Kidney tubule cell (primary cell): ENCODE measurements at regions not wholly inside any gene's neighbourhood (a gene's known extent, or its start where the extent isn't known, plus 50 kb on each side); places are given as distances from the start of the nearest gene placed in this dataset.
"Not testable (repeated sequence)": the region's sequence is repeated elsewhere in the genome, so short reads cannot be mapped to it uniquely, and the experiment has no call there.

Experiments
- DNase-seq: peaks from one replicate; pipeline ENCODE4 v3.0.0-alpha.2; 2018; ENCODE audit warnings: low spot score

DNA sequence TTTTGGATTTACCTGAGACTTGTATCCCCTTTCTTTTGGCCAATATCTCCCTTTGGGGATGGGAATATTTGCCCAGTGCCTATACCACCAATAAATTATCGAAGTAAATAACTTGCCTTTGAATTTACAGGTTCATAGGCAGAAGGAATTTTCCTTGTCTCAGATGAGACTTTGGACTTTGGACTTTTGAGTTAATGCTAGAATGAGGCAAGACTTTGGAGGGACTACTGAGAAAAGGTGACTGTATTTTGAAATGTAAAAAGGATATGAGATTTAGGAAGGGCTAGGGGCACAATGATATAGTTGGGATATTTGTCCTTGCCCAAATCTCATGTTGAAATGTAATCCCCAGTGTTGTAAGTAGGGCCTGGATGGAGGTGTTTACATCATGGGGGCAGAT lies 384.5 kb upstream of the GHITM start:
- DNase-seq: no peak

DNA sequence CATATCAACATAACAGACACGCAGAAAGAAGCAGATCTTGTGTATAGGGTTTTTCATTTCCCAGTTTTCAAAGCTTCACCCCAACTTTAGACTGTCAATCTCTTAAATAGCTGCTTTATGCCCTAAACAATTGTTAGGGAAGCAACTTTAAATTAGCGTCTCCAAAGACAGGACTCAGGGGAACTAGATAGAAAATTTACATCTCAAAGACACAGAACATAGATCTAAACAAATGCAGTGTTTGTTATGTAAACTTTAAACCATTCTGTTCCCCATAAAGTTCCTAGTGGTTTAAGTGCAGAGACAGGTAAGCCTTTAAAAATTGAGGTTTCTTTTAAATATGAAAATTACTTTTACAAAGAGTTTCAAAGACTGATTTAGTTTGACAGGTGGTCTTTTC lies 379.2 kb upstream of the GHITM start:
- DNase-seq: no peak

DNA sequence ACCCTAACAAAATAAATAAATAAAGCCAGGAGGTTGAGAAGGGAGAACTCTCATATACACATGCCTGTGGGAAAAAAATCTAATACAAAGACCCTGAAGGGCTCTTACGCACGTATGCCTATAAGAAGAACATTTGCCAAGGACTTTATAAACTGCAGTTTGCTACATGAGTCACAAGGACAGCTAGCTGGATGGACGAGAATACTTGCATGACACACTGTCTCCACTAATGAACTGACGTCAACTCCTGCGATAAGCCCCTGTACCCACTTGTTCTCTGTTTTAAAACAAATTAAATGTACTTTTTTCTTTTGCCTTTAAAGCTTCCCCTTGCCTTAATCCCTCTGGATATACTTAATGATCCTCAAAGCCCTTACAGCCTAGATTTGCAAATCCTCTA lies 374.6 kb upstream of the GHITM start:
- no peak for DNase-seq

DNA sequence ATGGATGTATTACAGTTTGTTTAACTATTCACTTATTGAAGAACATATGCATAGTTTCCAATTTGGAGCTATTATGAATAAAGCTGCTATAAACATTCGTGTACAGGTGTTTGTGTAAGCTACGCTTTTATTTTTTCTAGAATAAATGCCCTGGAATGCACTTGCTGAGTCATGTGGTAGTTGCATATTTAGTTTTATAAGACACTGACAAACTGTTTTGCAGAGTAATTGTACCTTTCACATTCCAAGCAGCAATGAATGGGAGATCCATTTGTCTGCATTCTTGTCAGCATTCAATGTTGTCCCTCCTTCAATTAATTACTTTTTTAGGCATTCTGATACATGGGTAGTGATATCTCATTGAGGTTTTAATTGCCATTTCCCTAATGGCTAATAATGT lies 373.6 kb upstream of the GHITM start:
- no peak for DNase-seq

DNA sequence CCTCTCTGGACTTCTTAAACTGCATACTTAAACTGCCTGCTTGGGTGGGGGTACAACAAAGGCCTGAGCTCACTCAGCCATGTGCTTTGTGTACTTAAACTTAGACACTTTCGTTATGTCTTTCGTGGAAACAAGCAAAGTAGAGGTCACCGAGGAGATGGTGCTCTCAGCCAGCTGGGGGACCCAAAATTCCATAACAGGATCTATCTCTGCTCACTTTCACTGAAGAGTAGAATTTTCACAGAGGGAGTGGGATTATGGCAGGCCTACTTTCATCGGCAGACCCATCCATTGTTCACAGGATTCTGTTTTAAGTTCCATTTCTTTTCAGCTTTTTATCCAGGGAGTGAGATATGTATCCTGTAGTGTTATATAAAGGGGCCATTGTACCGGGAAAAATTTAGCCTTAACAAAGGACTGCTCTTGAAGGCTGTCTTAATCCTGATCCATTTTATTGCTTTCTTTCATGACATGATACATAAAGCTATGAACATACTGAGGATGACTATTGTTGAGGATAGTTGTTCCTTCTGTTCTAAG lies 370.0 kb upstream of the GHITM start:
- no peak for DNase-seq

DNA sequence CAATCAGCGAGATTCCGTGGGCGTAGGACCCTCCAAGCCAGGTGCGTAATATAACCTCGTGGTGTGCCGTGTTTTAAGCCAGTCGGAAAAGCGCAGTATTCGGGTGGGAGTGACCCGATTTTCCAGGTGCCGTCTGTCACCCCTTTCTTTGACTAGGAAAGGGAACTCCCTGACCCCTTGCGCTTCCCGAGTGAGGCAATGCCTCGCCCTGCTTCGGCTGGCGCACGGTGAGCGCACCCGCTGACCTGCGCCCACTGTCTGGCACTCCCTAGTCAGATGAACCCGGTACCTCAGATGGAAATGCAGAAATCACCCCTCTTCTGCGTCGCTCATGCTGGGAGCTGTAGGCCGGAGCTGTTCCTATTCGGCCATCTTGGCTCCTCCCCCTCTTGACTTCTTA lies 352.6 kb upstream of the GHITM start:
- not testable (repeated sequence) for DNase-seq

DNA sequence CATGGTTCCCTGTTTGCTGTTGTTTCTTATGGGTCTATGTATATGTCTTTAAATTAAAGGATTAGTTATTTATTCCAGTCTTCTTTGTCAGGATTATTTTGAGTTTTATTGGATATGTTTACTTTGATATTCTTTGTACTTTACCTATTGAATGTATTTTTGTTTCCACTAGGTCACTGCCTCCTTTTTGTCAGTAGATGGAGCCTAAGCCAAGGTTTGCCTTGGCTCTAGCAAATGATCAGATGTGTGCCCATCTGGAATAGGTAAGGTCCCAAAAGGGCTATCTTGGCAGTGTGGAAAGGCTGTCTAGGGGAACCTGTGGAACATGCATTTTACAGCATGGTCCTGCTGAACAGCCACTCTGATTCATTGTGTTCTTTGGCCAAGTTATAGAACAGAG lies 337.3 kb upstream of the GHITM start:
- DNase-seq: no peak

DNA sequence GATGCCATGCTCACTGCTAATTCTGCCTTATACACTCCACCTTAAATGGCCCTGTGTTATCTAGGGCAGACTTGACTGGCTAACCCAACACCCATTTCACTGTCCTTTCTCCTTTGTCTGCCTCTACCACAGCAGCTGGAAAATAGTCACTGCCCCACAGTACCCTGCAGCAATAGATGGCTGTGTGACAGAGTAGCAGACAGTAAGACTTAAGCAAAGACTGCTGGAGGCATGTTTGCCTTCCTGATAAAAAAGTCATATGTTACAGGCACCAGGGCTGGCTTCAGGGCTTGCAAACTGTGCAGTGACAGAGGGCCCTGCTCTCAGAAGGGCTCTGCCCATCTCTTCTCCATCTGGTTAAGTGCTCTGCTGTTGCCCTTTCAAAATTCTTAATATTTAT lies 332.6 kb upstream of the GHITM start:
- DNase-seq: no peak

DNA sequence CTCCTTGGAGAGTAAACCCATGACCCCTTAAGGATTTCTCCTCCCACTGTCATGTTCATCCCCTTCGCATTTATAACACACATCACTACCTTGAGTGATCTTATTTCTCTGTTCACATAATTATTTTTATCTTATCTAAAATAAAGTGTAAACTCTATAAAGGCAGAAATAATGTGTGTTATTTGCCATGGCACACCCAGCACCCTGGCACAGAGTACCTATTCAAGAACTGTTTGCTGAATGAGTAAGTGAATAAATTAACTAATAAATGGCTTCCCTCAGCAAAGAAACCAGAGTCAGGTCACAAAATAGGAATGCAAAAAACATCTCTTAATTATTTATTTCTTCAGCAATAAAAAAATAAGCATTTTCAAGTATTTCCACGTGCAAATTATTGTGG lies 330.3 kb upstream of the GHITM start:
- DNase-seq: no peak

DNA sequence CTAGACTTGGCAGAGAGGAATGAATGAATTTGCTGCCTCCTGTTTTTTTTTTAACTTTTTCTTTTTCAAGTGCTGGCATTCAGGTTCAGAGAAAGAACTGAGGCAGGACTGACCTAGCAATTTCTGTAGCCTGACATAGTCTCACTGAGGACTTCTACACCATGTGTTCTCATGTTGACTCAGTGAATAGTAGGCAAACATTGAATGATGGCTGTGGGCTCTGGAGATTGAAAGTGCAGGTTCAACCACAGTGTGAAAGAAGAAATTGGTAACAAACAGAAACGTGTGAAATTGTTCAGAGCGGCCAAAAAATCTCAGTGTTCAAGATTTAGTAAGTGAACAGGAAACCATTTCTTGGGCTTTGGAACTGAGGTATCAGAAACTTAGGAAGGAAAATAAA lies 322.4 kb upstream of the GHITM start:
- no peak for DNase-seq

DNA sequence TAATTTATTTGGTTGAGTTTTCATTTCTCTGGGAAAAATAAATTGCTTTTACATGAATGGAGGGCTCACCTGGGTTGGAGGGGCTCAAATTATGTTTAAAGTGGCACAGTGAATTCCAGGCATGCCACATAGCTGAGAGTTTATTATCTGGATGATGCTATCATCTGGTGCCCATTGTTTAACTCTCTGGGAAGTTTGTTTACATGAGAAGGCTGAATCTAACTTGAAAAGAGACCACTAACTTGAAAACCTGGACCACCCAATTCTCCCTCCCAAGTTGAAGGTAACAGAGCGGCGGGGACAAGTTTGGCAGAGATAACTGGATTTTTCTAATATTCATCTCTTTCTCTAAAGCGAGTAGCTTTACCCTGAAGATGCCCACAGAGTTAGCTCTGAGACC lies 321.5 kb upstream of the GHITM start:
- no peak for DNase-seq

DNA sequence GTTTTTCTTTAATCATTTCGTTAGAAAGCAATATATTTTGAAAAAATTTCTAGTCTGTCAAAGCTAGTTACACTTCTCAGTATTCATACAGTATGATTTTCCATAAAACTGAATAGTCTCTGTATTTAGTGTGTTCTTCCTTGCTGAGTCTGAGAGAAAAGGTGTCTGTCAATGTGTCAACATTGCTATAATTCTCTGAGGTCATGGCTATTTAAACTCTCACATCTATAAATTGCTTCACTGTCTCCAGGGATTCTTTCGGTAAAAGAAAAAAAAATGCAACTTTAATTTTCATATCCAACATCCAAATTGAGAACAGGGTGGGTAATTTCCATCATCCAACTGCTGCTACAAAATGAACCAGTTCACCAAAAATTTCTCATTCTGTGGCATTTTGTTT lies 319.7 kb upstream of the GHITM start:
- no peak for DNase-seq

DNA sequence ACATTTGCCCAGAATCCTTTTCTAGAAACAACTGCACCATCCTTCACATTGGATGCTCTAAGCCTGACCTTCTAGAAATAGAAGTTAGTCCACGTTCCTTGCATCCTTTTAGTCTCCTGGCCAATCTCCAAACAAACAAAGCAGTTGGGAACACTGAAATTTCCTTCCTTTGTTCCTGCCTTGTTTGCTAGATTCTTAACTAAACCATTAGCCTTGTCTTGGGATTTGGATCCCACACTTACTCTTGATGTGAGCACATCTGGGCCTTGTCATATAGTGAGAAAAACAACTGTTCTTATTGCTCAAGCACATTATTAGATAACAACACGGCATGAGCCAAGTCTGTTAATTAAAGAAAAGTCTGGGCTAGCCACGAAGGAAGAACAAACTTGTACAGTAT lies 319.3 kb upstream of the GHITM start:
- no peak for DNase-seq

DNA sequence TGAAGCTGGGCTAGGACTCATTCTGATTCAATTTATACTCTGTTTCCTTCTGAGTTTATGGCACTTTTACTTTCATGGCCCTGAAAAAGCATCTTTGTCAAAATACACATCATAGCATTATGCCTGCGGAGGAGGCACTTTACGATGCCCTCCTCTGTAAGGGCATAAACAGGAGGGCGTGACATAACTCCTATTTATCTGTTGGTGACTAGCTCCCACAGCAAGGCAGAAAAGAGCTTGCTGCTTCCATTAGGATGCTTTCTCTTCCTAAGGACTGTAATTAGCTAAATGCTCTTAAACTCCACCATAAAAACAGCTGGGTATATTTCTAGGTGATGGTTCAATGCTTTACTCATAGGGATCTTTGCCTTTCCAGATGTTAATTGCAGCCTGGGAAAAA lies 315.2 kb upstream of the GHITM start:
- DNase-seq: no peak

DNA sequence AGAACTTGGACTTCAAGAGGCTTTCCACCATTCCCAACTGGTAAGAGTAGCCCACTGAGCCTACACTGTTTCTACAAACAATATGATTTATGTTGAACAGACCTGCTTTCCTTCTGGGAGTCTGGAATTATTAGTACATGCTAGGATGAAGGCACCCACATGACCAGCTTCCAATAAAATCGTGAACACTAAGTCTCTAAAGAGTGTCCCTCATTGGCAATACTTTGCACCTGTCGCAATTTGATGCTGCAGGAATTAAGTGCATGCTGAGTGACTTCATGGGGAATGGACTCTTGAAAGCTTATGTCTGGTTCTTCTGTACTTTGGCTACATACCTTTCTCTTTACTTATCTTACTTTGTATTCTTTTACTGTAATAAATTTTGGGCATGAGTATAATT lies 305.2 kb upstream of the GHITM start:
- DNase-seq: no peak

DNA sequence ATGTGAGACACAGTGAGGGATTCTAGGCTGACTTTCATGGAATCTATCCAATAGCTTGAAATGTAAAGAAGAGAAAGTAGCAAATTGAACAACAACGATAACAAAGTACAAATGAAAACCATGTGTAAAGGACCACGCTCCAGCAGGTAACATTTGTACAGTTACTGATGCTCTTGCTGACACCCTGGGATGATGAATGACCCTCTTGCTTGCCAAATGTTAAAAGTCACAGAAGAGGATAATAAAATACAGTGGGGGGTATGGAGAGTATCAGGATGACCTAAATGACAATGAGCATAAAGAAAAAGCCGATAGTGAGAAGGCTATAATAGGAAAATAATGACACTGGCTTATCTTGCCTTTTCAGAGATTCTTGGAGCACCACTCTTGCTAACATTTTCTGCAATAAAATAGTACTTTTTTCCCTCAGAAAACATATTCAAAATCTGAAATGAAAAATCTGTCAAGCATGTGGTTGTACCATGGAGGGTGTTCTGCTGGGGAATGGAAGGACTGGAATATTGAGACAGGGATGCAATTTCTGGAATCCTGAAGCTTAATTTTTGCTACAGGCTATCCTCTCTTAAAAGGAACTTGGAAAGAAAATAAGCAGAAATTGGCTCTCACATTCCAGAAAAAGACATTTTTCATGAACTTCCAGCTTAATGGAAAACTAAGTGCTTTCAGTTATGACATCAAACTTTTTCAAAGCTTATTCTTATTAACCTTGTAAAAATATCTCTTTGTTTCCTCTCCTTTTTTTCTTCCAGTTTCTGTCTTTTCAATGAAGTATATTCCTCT lies 303.2 kb upstream of the GHITM start:
- no peak for DNase-seq

DNA sequence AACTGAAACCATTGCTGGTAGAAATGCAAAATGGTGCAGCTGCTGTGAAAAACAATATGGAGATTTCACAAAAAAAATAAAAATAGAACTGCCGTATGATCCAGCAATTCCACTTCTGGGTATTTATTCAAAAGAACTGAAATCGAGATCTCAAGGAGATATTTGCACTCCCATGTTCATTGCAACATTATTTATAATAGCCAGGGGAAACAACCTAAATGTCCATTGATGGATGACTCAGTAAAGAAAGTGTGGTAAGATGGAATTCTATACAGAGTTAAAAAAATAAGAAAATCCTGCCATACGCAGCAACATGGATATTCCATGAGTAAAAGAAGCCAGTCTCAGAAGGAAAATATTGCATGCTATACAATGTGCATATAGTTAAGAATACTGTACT lies 290.6 kb upstream of the GHITM start:
- no peak for DNase-seq

DNA sequence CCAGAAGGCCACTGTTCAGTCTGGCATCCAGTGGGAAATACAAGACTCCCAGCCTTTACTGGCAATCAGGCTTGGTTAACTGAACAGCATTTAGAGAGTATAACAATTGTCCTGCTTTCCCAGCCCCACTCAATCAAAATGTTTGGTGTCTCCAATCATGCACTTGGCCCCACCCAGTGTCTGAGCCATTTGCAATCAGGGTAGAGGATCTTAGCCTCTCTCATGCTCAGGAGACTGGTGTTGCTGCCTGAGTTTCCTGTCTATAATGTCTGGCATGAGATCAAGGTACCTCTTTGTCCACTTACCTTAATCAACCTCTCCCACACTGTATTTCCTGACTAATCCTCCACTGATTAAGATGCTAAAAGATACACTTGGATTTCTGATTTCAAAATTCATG lies 290.2 kb upstream of the GHITM start:
- no peak for DNase-seq

DNA sequence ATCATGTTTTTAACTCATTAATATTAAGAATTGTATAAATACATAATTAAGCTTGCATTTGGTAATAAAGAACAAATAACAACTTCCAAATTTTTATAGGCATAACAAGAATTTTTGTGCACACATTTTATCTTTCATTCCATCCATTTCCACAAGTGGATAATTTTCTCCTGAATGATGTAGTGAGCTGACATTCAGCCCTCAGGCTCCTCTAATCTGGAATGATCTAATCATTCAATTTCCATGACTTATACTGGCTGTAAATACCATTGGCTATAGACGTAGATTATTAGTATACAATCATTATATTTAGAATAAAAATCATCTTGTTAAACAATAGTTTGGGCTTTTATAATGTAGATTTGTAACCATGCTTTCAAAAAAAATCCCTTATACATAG lies 287.2 kb upstream of the GHITM start:
- no peak for DNase-seq

DNA sequence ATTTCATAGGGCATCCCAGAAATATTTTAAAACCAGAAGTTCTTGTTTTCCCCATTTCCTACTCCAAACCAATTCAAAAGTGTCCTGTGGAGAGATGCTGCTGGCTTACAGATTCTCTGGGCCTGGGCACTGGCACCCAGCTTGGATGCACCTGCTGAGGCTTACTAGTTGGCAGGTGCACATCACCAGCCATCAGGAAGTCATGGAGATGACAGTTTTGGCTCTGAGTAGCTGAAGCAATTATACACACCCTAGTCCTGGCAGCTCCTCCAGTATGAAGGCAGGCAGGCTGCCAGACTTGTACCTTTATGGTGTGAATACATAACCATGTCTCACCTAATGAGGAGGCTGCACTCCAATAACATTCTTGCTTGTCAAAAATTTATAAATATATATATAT lies 276.6 kb upstream of the GHITM start:
- no peak for DNase-seq

DNA sequence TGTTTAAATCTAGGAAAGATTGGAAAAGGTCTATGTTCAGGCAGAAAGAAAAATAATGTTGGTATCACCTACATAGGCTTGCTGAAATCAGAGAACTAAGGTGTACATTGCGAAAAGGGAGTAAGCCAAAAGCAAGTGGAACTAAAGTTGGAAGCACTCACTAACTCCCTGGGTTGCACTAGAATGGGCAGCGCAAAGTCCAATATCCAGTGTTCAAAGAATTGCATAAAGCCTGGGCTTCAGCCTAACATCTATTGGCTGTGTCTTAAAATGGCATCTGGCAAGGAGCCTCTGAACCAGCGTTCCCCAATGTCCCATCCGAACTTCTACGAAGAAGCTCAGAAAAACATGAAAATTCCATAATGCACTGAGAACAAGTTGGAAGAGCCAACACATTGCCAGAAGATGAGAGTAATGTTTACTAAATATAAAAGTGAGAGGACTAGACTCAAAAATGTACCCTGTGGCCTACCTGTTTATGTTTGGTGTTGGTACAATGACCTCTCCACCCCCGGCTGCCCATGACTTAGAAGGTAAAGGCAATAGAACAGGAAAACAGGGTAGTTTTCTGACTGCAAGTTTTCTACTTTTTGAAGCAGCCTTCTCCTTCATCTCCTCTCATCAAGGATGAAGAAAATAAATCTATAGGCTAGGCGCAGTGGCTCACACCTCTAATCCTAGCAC lies 275.9 kb upstream of the GHITM start:
- no peak for DNase-seq

DNA sequence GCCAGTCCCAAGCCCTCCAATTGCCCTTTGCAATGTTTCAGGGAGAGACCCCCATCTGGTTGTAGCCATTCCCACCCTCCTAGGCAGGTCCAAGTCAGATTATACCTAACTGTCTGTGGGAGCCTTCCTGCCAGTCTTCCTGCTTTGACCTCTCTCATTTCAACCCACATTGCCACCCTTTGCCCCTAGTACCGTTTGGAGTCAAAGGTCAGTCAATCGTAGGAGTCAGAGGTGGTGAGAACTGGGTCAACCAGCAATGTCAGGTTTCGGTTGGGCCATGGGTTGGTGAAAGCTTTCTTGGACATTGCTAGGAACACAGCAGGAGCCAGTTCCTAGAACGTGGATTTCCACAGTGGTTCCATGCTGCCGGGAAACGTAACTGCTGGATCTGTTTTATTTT lies 269.4 kb upstream of the GHITM start:
- DNase-seq: no peak

DNA sequence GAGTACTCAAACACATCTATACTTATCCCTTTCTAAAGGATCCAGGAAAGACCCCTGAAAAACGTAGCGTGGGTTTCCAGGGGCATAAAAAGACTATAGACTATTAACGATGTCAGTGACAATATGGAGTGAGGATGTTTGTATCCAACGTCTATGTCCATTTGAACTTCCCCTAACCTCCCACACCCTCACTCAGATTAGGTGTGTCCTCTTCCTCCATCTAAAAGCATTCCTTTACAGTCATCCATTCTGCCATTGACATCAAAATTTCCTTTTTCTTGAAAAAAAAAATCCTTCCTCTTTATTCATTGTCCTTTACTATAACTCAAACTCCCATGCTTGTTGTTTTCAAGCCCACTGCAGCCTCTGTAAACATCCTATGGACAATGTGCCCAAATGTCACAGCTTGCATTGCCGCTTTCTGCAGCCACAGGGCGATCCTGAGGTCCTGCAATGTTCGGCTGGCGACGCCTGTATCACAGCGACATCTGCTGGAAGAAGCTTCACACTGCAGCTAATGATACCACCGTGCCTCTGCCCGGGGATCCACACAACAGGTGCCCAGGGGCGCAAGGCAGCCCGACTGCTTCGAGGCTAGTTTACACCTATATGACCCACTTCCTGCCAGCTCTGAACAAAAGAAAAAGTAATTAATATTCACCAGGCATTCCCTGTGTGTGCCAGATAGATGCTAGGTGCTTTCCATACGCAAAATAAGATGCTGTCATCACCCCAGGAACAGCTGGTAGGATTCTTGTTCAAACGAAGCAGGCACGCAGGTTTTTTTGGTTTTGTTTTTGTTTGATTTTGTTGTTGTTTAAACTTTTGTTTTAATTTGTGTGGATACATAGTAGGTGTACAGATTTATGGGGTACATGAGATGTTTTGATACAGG lies 267.9 kb upstream of the GHITM start:
- peak; percentile 68 for DNase-seq
